Liver (tissue), 8 donors: ENCODE measurements at regions not wholly inside any gene's neighbourhood (a gene's known extent, or its start where the extent isn't known, plus 50 kb on each side); places are given as distances from the start of the nearest gene placed in this dataset.

Experiments used
- DNase-seq: peaks from one replicate; pipeline ENCODE4 v3.0.0-alpha.2; 2017; ENCODE audit warnings: low spot score
- H3K27ac ChIP-seq, 2 donors: one replicate each; pipeline ENCODE4 v1.7.0; 2013; ENCODE audit warnings: inconsistent platforms in 2 of 2, low read length in 2 of 2, control low read depth in 1 of 2, low read depth in 1 of 2, mild to moderate bottlenecking in 1 of 2
- H3K27me3 ChIP-seq, 4 donors: one replicate each; pipeline versions ENCODE4 v1.6.1 to v1.7.0; 2013; ENCODE audit warnings: low read length in 3 of 4, inconsistent platforms in 1 of 4, mild to moderate bottlenecking in 1 of 4, moderate library complexity in 1 of 4; ENCODE audit not compliant: control insufficient read depth in 4 of 4, insufficient read depth in 4 of 4
- H3K36me3 ChIP-seq, 4 donors: one replicate each; pipeline versions ENCODE4 v1.6.1 to v1.7.0; 2013; ENCODE audit warnings: low read length in 3 of 4, mild to moderate bottlenecking in 3 of 4, low read depth in 1 of 4, moderate library complexity in 1 of 4; ENCODE audit not compliant: control insufficient read depth in 4 of 4, insufficient read depth in 3 of 4
- H3K4me1 ChIP-seq, 4 donors: one replicate each; pipeline versions ENCODE4 v1.6.1 to v1.7.0; 2013; ENCODE audit warnings: low read length in 3 of 4, mild to moderate bottlenecking in 3 of 4, moderate library complexity in 1 of 4; ENCODE audit not compliant: control insufficient read depth in 4 of 4, insufficient read depth in 4 of 4
- H3K4me3 ChIP-seq, 3 donors: one replicate each; pipeline versions ENCODE4 v1.6.1 to v1.7.0; 2013; ENCODE audit warnings: low read length in 3 of 3, control low read depth in 1 of 3, low read depth in 1 of 3, mild to moderate bottlenecking in 1 of 3
- H3K9ac ChIP-seq, 2 donors: one replicate each; pipeline ENCODE4 v1.7.0; 2013; ENCODE audit warnings: low read length in 2 of 2, mild to moderate bottlenecking in 2 of 2, moderate library complexity in 2 of 2, control low read depth in 1 of 2, low read depth in 1 of 2
- H3K9me3 ChIP-seq, 4 donors: one replicate each; pipeline versions ENCODE4 v1.6.1 to v1.7.0; 2013; ENCODE audit warnings: low read length in 3 of 4; ENCODE audit not compliant: control insufficient read depth in 4 of 4
- ATF3 ChIP-seq: IDR thresholded peaks from 2 replicates; pipeline ENCODE4 v1.6.1; 2016; ENCODE audit warnings: antibody characterized with exemption
- CTCF ChIP-seq: fragments of 150-350 bp; IDR thresholded peaks from 2 replicates; pipeline ENCODE4 v1.5.1; 2017; ENCODE audit warnings: improper control_type of control experiment, low read depth, low read length; ENCODE audit not compliant: missing input control
- FOXA1 ChIP-seq: IDR thresholded peaks from 2 replicates; pipeline ENCODE4 v1.6.1; 2016; ENCODE audit warnings: antibody characterized with exemption
- FOXA2 ChIP-seq: IDR thresholded peaks from 2 replicates; pipeline ENCODE4 v1.6.1; 2016; ENCODE audit warnings: antibody characterized with exemption
- HNF4A ChIP-seq, 2 donors: conservative IDR thresholded peaks; 2 replicates each; pipeline ENCODE4 v1.6.1; 2016; ENCODE audit warnings: antibody characterized with exemption in 2 of 2, mild to moderate bottlenecking in 2 of 2
- HNF4G ChIP-seq: IDR thresholded peaks from 2 replicates; pipeline ENCODE4 v1.6.1; 2016; ENCODE audit warnings: antibody characterized with exemption
- NR2F2 ChIP-seq: IDR thresholded peaks from 2 replicates; pipeline ENCODE4 v1.6.1; 2016; ENCODE audit warnings: antibody characterized with exemption
- REST ChIP-seq: IDR thresholded peaks from 2 replicates; pipeline ENCODE4 v1.6.1; 2016; ENCODE audit warnings: antibody characterized with exemption, mild to moderate bottlenecking
- RXRA ChIP-seq, 2 donors: IDR thresholded peaks; 2 replicates each; pipeline ENCODE4 v1.6.1; 2017 to 2018; ENCODE audit warnings: antibody characterized with exemption in 2 of 2, mild to moderate bottlenecking in 1 of 2
- TAF1 ChIP-seq: conservative IDR thresholded peaks from 2 replicates; pipeline ENCODE4 v1.6.1; 2016; ENCODE audit warnings: antibody characterized with exemption, mild to moderate bottlenecking
- ZBTB33 ChIP-seq: IDR thresholded peaks from 2 replicates; pipeline ENCODE4 v1.6.1; 2016; ENCODE audit warnings: antibody characterized with exemption
- WGBS: extraction: QIAGEN DNeasy Blood & Tissue Kit; methylation state at CpG from one replicate; pipeline ENCODE4 v1.1.7; 2013; 5-methylcytosine and 5-hydroxymethylcytosine counted together
- donor health status: healthy.
- donor health status: healthy.
- donor health status: healthy.
- donor health status: healthy.
- donor health status: healthy.

GRCh38 chr10:21313691-21314090 lies 211.8 kb downstream of the SKIDA1 start:
- H3K27me3 ChIP-seq = no peaks in the 10 kb centered on the region
- H3K27ac ChIP-seq = no peak overlapping the region
- 88% methylated on average over 7 of the region's 7 CpGs for WGBS
- H3K9me3 ChIP-seq = no peaks in the 10 kb centered on the region
- H3K36me3 ChIP-seq = no peaks in the 10 kb centered on the region
- TF ChIP-seq HNF4G (no peak), RXRA (IDR thresholded peaks at IDR 0.05) (no peak), NR2F2 (no peak), CTCF (no peak), TAF1 (no peak), FOXA2 (no peak), REST (no peak)
- DNase-seq = no peak
- no peak overlapping the region for H3K4me3 ChIP-seq
- H3K4me1 ChIP-seq = no peaks in the 10 kb centered on the region
- no peak overlapping the region for H3K9ac ChIP-seq

GRCh38 chr10:21311426-21311825 lies 214.1 kb downstream of the SKIDA1 start:
- 87% methylated on average over 6 of the region's 6 CpGs for WGBS
- no peaks in the 10 kb centered on the region for H3K4me1 ChIP-seq

More at GRCh38 chr10:21311426-21311825, 214.1 kb downstream of the SKIDA1 start:
- no peak overlapping the region for H3K4me3 ChIP-seq
- DNase-seq = no peak
- no peaks in the 10 kb centered on the region for H3K36me3 ChIP-seq
- no peaks in the 10 kb centered on the region for H3K27me3 ChIP-seq
- no peaks in the 10 kb centered on the region for H3K9me3 ChIP-seq
- TF ChIP-seq REST (no peak), ZBTB33 (no peak), HNF4A (conservative IDR thresholded peaks at IDR 0.05) (no peak), FOXA1 (no peak), ATF3 (no peak)
- no peak overlapping the region for H3K9ac ChIP-seq
- H3K27ac ChIP-seq = no peak overlapping the region
